HEK293T (cell line): ENCODE measurements at regions not wholly inside any gene's neighbourhood (a gene's known extent, or its start where the extent isn't known, plus 50 kb on each side); places are given as distances from the start of the nearest gene placed in this dataset.

Source experiments
- FOXM1 ChIP-seq: fragments of 450-650 bp; IDR thresholded peaks from 2 replicates; pipeline ENCODE4 v1.6.1; 2017; ENCODE audit warnings: mild to moderate bottlenecking, borderline replicate concordance
- SP1 ChIP-seq: fragments of 450-650 bp; IDR thresholded peaks from 2 replicates; pipeline ENCODE4 v1.6.1; 2017
- ZNF384 ChIP-seq: fragments of 450-650 bp; IDR thresholded peaks from 2 replicates; pipeline ENCODE4 v1.6.1; 2016

- TF ChIP-seq SP1 (no peak), ZNF384 (no peak), FOXM1 (no peak)
Observed at GRCh38 chr7:109579901-109580300, 1010.2 kb downstream of the DNAJB9 start.
